Right lobe of liver (tissue), 6 donors: ENCODE measurements at regions not wholly inside any gene's neighbourhood (a gene's known extent, or its start where the extent isn't known, plus 50 kb on each side); places are given as distances from the start of the nearest gene placed in this dataset.

Experiments
- ATAC-seq, 4 donors: fragments of 200-7000 bp; cut with Tn5 transposase; one replicate each; pipeline ENCODE4 v1.9.1; 2020; ENCODE audit warnings: mild to moderate bottlenecking in 4 of 4, moderate library complexity in 4 of 4
- DNase-seq, 3 donors: peaks; one replicate each; pipeline ENCODE4 v3.0.0-alpha.2; 2020
- H3K27ac ChIP-seq, 3 donors: fragments of 200-600 bp; one replicate each; pipeline ENCODE4 v1.8.0; 2022
- H3K27me3 ChIP-seq, 2 donors: fragments of 200-600 bp; one replicate each; pipeline ENCODE4 v1.8.0; 2022
- H3K36me3 ChIP-seq, 4 donors: fragments of 200-600 bp; sonication (generic) in 1 of 4; one replicate each; pipeline versions ENCODE4 v1.5.1 to v1.8.0; 2017 to 2022; ENCODE audit warnings: control low read depth in 1 of 4
- H3K4me1 ChIP-seq, 4 donors: fragments of 200-600 bp; sonication (generic) in 1 of 4; one replicate each; pipeline versions ENCODE4 v1.5.1 to v1.8.0; 2017 to 2022; ENCODE audit warnings: control low read depth in 1 of 4
- H3K4me3 ChIP-seq, 3 donors: fragments of 200-600 bp; one replicate each; pipeline ENCODE4 v1.8.0; 2022
- H3K9me3 ChIP-seq, 4 donors: fragments of 200-600 bp; sonication (generic) in 1 of 4; one replicate each; pipeline versions ENCODE4 v1.5.1 to v1.8.0; 2017 to 2022; ENCODE audit warnings: control low read depth in 1 of 4
- CTCF ChIP-seq, 4 donors: fragments of 200-600 bp in 3 of 4; fragments of 450-650 bp in 1 of 4; IDR thresholded peaks; one replicate each; pipeline versions ENCODE4 v1.5.1 to v1.8.0; 2016 to 2022; ENCODE audit warnings: antibody characterized with exemption in 4 of 4, mild to moderate bottlenecking in 2 of 4
- POLR2A ChIP-seq: fragments of 450-650 bp; IDR thresholded peaks from one replicate; pipeline ENCODE4 v1.6.1; 2017; ENCODE audit warnings: antibody characterized with exemption, mild to moderate bottlenecking
- WGBS: methylation state at CpG from one replicate; pipeline ENCODE4 v1.1.6; 2018; ENCODE audit warnings: low coverage, low lambda C conversion rate; ENCODE audit not compliant: insufficient coverage; ENCODE audit errors: missing lambda C conversion rate; 5-methylcytosine and 5-hydroxymethylcytosine counted together
- intact Hi-C, 2 donors: fragments of 100-400 bp; cut with DNase I; formaldehyde crosslinking; loops; one replicate each; pipeline versions ENCODE4 v1.11.2 to v1.14.1; 2022
- donor health status: DM: no; HTN: yes; CAD: no.
- donor health status: DM: no; HTN: no; CAD: no.
- donor health status: DM: no; HTN: no; CAD: no.
- donor health status: DM: no; HTN: yes; CAD: no.
- donor health status: DM: no; HTN: yes; CAD: no.

DNA sequence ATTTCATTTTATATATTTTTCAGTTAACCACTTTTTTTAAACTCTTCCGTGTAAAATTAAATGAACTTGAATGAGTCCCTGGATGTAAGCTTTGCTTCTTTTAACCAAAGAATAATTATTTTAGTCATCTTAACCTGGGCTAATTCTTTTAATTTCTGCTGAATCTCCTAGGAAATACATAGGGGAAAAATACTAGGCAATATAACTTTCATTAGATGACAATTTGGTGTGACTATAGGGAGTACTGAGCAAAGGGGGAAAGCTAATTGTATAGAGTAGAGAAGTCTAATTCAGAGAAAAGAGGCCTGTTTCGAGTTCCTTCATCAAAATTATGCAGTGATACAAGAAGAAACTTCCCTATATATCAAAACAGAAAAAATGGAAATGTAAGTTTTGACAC lies 388.1 kb downstream of the NOVA1 start:
- Histone ChIP-seq H3K4me1 (no peaks in the 10 kb centered on the region), H3K9me3 (no peaks in the 10 kb centered on the region), H3K4me3 (no peak overlapping the region), H3K27me3 (no peaks in the 10 kb centered on the region), H3K36me3 (no peaks in the 10 kb centered on the region), H3K27ac (no peak overlapping the region)
- 55% methylated on average over 2 of the region's 2 CpGs for WGBS
- TF ChIP-seq POLR2A (no peak), CTCF (IDR thresholded peaks at IDR 0.05) (no peak)
- ATAC-seq, result no peak
- no peak for DNase-seq
- intact Hi-C loops, result no loop called here

GRCh38 chr14:26206640-26207039 lies 391.2 kb downstream of the NOVA1 start:
- Histone ChIP-seq H3K36me3 (no peaks in the 10 kb centered on the region), H3K4me1 (no peaks in the 10 kb centered on the region), H3K27me3 (no peaks in the 10 kb centered on the region), H3K27ac (no peak overlapping the region), H3K9me3 (no peaks in the 10 kb centered on the region), H3K4me3 (no peak overlapping the region)
- DNase-seq, result no peak
- no peak for TF ChIP-seq CTCF (IDR thresholded peaks at IDR 0.05)
- no peak for TF ChIP-seq POLR2A
- intact Hi-C loops, result no loop called here
- ATAC-seq, result no peak
- WGBS, result 36% methylated on average over 2 of the region's 2 CpGs

- Histone ChIP-seq H3K36me3 (no peaks in the 10 kb centered on the region), H3K4me3 (peak overlapping the region; percentile 10 to 31 (median 31)), H3K9me3 (no peaks in the 10 kb centered on the region), H3K4me1 (no peaks in the 10 kb centered on the region), H3K27me3 (no peaks in the 10 kb centered on the region), H3K27ac (no peak overlapping the region)
- TF ChIP-seq POLR2A (no peak), CTCF (IDR thresholded peaks at IDR 0.05) (no peak)
- intact Hi-C loops, result no loop called here
- DNase-seq (peak in 1 of 3 donors; percentile 23), ATAC-seq (peak; percentile 28 to 57 (median 50))
- WGBS, result 6% methylated on average over 23 of the region's 48 CpGs
These were observed 392.9 kb downstream of the NOVA1 start for GRCh38 chr14:26204728-26205479.

DNA sequence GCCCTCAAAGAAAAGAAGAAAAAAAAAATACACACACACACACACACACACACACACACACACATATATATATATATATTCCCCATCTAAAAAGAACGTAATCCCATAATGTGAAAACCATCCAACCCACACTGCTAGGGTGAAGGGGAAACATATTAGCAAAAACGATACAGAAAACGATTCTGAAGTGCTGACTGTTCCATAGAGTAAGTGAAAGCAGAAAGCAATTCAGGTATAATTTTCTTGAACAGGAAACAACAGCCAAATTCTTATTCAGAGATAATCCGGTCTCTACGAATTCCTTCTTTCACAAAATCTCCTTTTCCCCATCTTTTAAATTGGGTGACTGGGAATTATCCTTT lies 393.5 kb downstream of the NOVA1 start:
- WGBS, result 41% methylated on average over 5 of the region's 5 CpGs
- DNase-seq, result no peak
- Histone ChIP-seq H3K27me3 (no peaks in the 10 kb centered on the region), H3K27ac (no peak overlapping the region), H3K4me3 (no peak overlapping the region), H3K9me3 (no peaks in the 10 kb centered on the region), H3K36me3 (no peaks in the 10 kb centered on the region), H3K4me1 (no peaks in the 10 kb centered on the region)
- TF ChIP-seq CTCF (IDR thresholded peaks at IDR 0.05), result no peak
- no peak for TF ChIP-seq POLR2A
- ATAC-seq, result no peak
- intact Hi-C loops, result no loop called here
